ENCODE measurements at regions not wholly inside any gene's neighbourhood (a gene's known extent, or its start where the extent isn't known, plus 50 kb on each side); places are given as distances from the start of the nearest gene placed in this dataset.

DNA sequence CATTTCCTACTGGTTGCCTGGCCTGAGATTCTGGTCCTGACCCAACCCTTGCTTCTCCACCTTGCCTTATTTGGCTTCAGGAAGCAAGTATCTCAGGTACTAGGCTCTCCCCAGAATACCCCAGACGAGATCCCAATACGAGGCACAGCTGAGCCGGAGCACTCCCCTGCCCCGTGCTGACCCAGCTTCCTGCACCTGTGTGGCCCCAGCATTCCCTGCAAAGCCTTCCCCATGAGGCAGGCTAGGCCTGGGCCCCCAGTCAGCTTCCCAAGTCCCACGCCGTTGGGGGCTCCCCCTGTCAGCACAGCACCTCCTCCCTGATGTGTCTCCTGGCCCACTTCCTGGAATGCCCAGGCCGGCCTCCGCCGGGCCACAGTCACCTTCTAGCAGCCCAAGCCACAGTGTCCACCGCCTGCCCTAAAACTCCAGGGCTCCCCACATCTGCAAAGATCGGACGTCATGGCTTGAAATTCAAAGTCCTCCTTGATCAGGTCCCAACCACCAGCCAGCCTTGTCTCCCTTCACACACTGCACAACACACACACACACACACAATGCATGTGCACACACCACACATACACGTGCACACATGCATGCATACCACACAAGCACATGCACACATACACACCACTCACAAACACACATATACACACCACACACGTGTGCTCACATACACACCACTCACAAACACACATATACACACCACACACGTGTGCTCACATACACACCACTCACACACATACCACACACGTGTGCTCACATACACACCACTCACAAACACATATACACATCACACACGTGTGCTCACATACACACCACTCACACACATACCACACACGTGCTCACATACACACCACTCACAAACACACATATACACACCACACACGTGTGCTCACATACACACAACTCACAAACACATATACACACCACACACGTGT is 78.9 kb upstream of the FOXK1 start:
- H4K20me1 ChIP-seq (ENCODE audit: control insufficient read depth, insufficient read depth, insufficient read length): no peaks in the 10 kb centered on the region
- H3K23ac ChIP-seq (ENCODE audit: insufficient read length, low read depth, low read length): no peak overlapping the region
- no peak overlapping the region for H2BK20ac ChIP-seq (ENCODE audit: low read depth, low read length, poor library complexity, severe bottlenecking)
- H3K56ac ChIP-seq (ENCODE audit: insufficient read length, low read depth, low read length): no peak overlapping the region
- no peak overlapping the region for H3K27ac Mint-ChIP-seq
- H4K8ac ChIP-seq (replicated peaks; ENCODE audit: insufficient read length, low read depth, low read length): no peak overlapping the region
- no peak for DNase-seq
- no peaks in the 10 kb centered on the region for H3K79me2 ChIP-seq (ENCODE audit: insufficient read depth, low read length)
- peak overlapping the region; percentile 81 for H3K18ac ChIP-seq (ENCODE audit: insufficient read length, low read depth, low read length)
- H4K5ac ChIP-seq (ENCODE audit: insufficient read length, low read depth, low read length): peak overlapping the region; percentile 10
- no peaks in the 10 kb centered on the region for H3K23me2 ChIP-seq (ENCODE audit: insufficient read length, low read depth, low read length, poor library complexity, severe bottlenecking)
- H3K4me1 Mint-ChIP-seq: peaks cover 7 to 16% of the 10 kb centered on the region in 2 experiments
- no peaks in the 10 kb centered on the region for H3K4me1 ChIP-seq (ENCODE audit: insufficient read depth, low read length)
- TF ChIP-seq, protein P1, sequence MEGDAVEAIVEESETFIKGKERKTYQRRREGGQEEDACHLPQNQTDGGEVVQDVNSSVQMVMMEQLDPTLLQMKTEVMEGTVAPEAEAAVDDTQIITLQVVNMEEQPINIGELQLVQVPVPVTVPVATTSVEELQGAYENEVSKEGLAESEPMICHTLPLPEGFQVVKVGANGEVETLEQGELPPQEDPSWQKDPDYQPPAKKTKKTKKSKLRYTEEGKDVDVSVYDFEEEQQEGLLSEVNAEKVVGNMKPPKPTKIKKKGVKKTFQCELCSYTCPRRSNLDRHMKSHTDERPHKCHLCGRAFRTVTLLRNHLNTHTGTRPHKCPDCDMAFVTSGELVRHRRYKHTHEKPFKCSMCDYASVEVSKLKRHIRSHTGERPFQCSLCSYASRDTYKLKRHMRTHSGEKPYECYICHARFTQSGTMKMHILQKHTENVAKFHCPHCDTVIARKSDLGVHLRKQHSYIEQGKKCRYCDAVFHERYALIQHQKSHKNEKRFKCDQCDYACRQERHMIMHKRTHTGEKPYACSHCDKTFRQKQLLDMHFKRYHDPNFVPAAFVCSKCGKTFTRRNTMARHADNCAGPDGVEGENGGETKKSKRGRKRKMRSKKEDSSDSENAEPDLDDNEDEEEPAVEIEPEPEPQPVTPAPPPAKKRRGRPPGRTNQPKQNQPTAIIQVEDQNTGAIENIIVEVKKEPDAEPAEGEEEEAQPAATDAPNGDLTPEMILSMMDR (conservative IDR thresholded peaks at IDR 0.05): no peak
- no peak overlapping the region for H3K27ac ChIP-seq (ENCODE audit: insufficient read length, low read depth, low read length)
- H3K4ac ChIP-seq (ENCODE audit: low read depth, low read length): no peak overlapping the region
- no peak overlapping the region for H3K14ac ChIP-seq (ENCODE audit: insufficient read depth, low read length)
- no peaks in the 10 kb centered on the region for H3K79me1 ChIP-seq (ENCODE audit: insufficient read depth, low read depth, low read length, poor library complexity, severe bottlenecking)
- H3K4me3 Mint-ChIP-seq: no peak overlapping the region
- WGBS (ENCODE audit: extremely low coverage, insufficient read length, low lambda C conversion rate): 100% methylated on average over 4 of the region's 20 CpGs
- no peak overlapping the region for H2BK120ac ChIP-seq (ENCODE audit: low read depth, low read length, poor library complexity, severe bottlenecking)
- no peak overlapping the region for H2BK5ac ChIP-seq (ENCODE audit: insufficient read length, low read length)
- H2BK15ac ChIP-seq (ENCODE audit: low read depth, low read length): no peak overlapping the region
- H3K27me3 Mint-ChIP-seq (ENCODE audit: low read depth): peaks cover 16% of the 10 kb centered on the region
- no peak overlapping the region for H3K9ac ChIP-seq (ENCODE audit: extremely low read depth, insufficient read length, low read length)
- H2AK5ac ChIP-seq (ENCODE audit: insufficient read length, low read length): no peak overlapping the region
- H2AFZ ChIP-seq (ENCODE audit: low read length): no peak overlapping the region
- H4K91ac ChIP-seq (ENCODE audit: insufficient read length, low read depth, low read length): no peak overlapping the region
- no peak overlapping the region for H2BK12ac ChIP-seq (ENCODE audit: insufficient read length, low read depth, low read length)
- H3K27me3 ChIP-seq (ENCODE audit: insufficient read depth, low read length): no peaks in the 10 kb centered on the region
- no peaks in the 10 kb centered on the region for H3K9me3 ChIP-seq (ENCODE audit: control insufficient read depth, low read depth, low read length)
- H3K4me2 ChIP-seq (ENCODE audit: insufficient read depth, insufficient read length, low read length): no peak overlapping the region
- no peaks in the 10 kb centered on the region for H3K36me3 Mint-ChIP-seq (ENCODE audit: insufficient read depth in 1 of 3, low read depth in 3 of 3)
- H3K9me3 Mint-ChIP-seq: peaks cover 0 to 15% of the 10 kb centered on the region in 2 experiments; a peak in 1 of 5 replicates
- no peak overlapping the region for H3T11ph ChIP-seq (ENCODE audit: low read length)

Data from H9 (cell line).